ENCODE measurements at regions not wholly inside any gene's neighbourhood (a gene's known extent, or its start where the extent isn't known, plus 50 kb on each side); places are given as distances from the start of the nearest gene placed in this dataset.
"Not testable (repeated sequence)": the region's sequence is repeated elsewhere in the genome, so short reads cannot be mapped to it uniquely, and the experiment has no call there.

DNA sequence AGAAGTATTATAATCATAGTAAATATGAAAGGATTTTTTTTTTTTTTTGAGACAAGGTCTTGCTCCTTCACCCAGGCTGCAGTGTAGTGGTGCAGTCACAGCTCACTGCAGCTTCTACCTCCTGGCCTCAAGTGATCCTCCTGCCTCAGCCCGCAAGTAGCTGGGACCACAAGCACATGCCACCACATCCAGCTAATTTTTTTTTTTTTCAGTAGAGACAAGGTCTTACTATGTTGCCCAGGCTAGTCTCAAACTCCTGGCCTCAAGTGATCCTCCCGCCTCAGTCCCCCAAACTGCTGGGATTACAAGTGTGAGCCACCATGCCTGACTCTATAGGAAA, 86.2 kb upstream of the FOXN2 start:
- no peak for DNase-seq

DNA sequence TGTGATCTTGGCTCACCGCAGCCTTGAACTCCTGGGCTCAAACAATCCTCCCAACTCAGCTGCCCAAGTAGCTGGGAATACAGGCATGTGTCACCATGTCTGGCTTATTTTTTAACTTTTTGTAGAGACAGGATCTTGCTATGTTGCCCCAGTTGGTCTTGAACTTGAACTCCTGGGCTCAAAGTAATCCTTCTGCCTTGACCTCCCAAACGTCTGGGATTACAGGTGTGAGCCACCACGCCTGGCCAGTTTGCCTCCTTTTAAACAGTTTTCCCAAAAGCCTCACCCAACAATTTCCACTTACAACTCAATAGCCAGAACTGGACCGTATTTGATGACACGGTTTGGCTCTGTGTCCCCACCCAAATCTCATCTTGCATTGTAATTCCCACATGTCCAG, 85.4 kb upstream of the FOXN2 start:
- no peak for DNase-seq

DNA sequence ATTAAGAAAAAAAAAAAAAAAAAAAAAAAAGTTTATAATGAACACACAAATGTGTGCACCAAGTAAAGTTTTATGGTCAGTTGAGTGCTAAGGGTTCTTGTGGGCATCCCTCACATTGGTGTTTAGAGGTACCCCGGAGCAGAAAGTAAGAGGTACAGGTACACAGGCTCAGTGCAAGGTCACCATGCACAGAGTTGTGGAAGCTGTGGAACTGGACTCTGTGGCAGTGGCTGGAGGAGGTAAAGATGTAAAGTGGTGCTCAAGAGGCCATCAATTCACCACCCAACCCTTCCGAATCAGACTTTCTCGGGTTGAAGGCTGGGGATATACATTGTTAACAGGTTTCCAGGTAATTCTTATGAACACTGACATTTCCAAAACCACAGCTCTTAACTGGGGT, 83.6 kb upstream of the FOXN2 start:
- no peak for DNase-seq

DNA sequence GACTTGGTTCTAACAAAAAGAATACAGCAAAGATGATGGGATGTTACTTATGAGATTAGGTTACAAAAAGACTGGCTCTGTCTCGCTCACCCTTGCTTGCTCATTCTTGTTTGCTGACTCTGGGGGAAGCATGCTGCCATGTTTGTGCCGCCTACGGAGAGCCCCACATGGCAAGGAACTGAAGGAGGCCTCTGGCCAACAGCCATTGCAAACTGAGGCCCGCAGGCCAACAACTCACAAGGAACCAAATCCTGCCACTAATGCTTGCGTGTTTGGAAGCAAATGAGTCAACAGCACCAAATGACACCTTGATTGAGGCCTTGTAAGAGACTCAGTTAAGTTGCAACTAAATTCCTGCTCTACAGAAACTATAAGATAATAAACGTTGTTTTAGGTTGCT, 82.1 kb upstream of the FOXN2 start:
- DNase-seq, result no peak

DNA sequence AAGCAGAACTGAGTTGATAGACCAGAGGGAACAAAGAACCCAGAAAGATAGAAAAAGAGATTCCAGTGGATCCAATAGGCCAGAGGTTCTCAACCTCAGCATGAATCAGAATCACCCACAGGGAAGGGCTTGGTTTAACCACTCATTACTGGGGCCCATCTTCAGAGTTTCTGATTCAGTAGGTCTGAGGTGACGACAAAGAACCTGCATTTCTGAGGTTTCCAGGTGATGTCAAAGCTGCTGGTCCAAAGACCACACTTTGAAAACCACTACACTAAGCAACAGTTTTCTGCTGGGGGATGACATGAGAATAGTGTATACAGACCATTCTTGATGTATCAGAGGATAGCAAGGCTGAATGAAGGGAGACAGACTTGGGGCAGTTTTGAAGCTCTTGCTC, 81.5 kb upstream of the FOXN2 start:
- DNase-seq, result no peak

DNA sequence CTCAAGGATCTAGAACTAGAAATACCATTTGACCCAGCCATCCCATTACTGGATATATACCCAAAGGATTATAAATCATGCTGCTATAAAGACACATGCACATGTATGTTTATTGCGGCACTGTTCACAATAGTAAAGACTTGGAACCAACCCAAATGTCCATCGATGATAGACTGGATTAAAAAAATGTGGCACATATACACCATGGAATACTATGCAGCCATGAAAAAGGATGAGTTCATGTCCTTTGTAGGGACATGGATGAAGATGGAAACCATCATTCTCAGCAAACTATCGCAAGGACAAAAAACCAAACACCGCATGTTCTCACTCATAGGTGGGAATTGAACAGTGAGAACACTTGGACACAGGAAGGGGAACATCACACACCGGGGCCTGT, 80.7 kb upstream of the FOXN2 start:
- not testable (repeated sequence) for DNase-seq

DNA sequence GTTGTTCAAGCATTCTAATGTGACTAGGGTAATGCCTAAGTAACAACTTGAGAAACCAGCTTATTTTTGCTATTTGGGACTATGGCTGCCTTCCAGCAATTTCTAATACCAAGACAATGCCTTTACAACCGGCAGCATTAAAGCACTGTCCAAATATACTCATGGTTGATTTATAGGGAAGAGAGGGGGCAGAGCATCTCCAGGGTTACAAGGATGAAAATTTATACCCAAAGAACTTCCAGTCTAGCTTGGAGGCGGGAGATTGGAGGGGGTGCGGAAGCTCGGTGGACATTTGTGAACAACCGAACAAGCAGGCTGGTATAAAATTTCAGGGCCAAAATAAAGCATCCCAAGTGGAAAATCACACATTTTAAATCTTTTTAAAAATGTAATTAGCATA, 79.4 kb upstream of the FOXN2 start:
- DNase-seq, result no peak

DNA sequence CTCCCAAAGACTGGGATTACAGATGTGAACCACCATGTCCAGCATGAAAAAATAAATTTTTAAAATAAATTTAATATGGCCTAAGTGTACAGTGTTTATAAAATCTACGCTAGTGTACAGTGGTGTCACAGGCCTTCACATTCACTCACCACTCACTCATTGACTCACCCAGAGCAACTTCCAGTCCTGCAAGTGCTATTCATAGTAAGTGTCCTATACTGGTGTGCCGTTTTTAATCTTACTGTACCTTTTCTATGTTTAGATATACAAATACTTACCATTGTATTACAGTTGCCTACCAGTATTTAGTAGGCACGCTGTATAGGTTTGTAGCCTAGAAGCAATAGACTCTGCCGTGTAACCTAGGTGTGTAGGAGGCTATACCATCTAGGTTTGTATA, 76.1 kb upstream of the FOXN2 start:
- DNase-seq, result no peak

DNA sequence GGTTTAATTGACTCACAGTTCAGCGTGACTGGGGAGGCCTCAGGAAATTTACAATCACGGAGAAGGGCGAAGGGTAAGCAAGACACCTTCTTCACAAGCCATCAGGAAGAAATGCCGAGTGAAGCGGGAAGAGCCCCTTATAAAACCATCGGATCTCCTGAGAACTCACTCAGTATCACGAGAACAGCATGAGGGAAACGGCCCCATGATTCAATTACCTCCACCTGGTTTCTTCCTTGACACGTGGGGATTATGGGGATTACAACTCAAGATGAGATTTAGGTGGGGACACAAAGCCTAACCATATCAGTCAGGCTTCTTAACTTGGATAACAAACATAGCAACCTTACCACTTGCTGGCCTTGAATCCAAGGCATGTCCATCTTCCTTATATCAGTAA, 73.6 kb upstream of the FOXN2 start:
- no peak for DNase-seq

DNA sequence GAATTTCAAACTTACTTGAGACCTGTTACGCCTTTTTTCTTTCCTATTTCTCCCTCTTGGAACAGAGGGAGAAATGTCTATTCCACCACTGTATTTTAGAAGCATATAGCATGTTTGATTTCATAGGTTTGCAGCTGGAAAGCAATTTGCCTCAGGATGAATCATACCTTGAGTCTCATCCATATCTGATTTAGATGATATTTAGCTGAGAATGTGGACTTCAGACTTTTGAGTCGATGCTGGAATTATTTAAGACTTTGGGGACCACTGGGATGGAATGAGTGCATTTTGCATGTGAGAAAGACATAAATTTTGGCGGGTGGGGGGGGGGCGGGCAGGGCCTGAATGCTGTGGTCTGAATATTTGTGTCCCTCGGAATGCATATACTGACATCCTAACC, 67.3 kb upstream of the FOXN2 start:
- DNase-seq, result no peak

DNA sequence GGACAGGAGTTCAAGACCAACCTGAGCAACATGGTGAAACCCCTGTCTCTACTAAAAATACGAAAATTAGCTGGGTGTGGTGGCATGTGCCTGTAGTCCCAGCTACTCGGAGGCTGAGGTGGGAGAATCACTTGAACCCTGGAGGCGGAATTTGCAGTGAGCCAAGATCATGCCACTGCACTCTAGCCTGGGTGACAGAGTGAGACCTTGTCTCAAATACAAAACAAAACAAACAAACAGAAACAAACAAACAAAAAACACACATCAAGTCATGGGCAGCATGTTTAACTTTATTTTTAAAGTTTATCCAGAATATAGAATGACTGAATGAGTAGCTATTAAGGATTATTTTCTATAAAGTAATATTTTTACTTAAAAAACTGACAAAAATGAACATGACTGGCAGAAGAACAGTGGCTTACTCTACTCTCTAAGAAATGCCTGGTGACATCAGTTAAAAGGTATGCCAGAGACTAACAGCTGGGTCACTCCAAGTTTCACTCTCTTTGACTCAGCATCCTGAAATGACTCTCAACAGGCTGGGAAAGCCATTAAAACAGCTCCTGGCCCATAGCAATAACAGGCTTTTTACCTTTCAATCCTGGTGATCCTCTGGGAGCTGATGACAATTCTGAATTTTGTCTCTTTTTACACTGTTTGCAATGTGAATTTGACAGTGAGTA, 66.1 kb upstream of the FOXN2 start:
- no peak for DNase-seq

DNA sequence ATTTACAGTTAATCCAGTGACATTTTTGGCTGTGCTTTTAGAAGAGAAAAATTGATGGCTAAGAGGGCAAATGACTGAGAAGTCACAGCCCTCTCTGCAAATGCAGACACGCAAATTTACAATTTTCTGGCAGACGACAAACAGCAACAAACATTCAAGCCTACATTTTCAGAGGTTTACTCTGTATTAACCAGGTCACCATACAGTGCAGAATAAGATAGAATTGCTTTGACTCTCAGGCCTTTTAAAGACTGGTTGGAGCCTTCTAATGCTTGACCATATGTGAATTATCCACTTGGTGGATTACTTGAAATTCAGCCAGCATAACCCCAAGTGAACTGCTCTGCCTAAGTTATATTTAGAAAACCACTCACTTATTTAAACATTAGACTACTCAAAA, 65.5 kb upstream of the FOXN2 start:
- no peak for DNase-seq

DNA sequence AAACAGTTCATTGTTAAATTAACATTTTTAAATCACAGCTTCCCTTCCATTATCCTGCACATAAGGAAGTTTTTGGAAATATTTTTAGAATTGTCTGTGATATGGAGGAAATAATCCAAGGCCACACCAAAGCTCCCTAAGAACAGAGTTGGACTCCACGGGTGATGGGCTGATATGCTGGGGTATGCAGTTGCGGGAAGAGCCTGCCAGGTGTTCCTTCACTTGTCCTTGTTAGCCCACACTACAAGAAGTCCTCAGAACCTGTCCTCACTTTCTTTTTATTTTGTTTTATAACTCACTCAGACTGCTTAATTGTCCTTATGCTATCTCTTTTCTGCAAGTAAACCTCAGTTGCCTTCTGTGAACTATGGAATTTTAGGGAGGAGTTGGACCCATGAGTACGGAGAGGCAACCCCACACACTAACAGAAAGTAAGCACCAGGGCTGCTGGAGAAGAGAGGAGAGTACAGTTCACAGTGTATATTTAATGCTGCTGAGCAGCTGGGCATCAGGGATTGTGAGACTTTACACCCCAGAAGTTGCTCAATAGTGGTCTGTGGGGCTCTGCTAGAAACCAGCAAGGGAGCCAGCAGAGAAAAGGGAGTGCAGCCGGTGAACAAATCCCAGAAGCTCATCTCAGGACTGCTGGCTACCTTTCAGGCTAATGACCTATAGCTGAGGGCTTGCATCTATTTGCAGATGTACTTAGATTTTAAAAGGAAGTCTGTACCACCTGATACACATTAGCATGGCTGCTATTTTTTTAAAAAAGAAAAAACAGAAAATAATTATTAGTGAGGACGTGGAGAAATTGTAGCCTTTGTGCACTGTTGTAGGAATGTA, 64.6 kb upstream of the FOXN2 start:
- DNase-seq, result no peak

DNA sequence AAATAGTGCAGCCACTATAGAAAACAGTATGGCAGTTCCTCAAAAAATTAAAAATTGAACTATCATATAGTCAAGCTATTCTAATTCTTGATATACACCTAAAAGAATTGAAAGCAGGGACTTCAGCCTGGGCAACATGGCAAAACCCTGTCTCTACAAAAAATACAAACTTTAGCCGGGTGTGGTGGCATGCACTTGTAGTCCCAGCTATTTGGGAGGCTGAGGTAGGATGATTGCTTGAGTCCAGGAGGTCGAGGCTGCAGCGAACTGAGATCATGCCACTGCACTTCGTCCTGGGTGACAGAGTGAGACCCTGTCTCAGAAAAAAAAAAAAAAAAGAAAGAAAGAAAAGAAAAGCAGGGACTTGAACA, 64.0 kb upstream of the FOXN2 start:
- no peak for DNase-seq

DNA sequence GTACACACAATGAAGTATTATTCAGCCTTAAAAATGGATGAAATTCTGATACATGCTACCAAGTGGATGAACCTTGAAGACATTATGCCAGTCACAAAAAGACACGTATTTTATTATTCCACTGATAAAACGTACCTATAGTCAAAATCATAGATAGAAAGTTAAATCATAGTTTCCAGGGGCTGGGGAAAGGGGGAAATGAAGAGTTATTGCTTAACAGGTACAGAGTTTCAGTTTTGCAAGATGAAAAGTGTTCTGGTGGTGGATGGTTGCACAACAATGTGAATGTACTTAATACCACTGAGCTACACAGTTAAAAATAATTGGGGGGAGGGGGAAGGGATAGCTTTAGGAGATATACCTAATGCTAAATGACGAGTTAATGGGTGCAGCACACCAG, 63.5 kb upstream of the FOXN2 start:
- no peak for DNase-seq

DNA sequence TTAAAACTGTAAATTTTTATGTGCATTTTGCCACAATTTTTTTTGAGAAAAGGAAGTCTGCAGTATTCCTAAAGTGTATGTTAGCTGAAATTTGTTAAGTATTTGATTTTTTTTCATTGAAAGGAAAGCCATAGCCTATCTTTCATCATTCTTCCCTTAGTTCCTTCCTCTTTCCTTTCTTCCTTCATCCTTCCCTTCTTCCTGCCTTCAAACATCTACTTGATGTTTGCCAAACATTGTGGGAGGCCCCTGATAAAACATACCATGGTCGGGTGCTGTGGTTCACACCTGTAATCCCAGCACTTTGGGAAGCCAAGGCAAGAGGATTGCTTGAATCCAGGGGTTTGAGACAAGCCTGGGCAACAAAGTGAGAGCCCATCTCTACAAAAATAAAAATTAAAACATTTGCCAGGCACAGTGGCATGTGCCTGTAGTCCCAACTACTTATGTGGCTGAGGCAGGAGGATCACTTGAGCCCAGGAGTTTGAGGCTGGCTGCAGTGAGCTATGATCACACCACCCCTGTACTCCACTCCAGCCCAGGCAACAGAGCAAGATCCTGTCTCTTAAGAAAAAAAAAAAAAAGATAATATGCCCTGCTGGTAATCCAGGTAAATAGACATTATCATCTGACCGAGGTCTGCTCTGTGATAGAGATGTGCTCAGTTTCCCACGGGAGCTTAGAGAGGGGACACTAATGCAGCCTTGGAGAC, 62.9 kb upstream of the FOXN2 start:
- DNase-seq, result no peak

DNA sequence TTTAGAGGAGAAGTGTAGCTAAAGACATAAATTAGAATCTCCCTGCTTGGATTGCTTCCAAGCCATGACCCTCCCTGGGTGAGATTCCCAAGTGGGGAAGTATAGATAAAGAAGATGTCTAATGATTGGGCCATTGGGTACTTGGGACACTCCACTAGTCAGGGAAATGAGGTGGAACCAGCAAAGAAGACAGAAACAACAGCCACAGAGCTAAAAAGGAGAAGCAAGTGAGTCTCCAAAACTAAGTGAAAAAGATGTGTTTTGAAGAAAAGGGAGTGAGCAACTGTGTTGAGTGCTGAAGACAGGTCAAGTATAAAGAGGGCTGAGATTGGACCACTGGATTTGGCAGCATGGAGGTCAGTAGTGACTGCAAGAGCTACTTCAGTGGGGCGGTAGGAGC, 61.2 kb upstream of the FOXN2 start:
- no peak for DNase-seq

DNA sequence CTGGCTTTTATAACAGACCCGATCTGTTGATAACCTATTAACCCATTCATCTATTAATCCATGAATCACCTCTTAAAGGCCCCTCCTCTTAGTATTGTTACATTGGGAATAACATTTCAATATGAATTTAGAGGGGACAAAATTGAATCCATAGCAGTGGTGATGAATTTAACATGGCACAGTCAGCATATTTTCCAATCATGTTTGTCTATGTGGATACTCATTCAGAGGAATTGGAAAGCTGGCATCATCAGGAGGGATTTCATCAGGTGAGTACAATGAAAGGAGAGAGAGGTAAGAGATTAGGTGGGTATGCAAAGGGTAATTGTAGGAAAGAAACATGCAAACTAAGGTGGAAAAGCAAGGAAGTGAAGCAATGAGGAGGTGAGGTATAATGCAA, 59.6 kb upstream of the FOXN2 start:
- DNase-seq, result no peak

DNA sequence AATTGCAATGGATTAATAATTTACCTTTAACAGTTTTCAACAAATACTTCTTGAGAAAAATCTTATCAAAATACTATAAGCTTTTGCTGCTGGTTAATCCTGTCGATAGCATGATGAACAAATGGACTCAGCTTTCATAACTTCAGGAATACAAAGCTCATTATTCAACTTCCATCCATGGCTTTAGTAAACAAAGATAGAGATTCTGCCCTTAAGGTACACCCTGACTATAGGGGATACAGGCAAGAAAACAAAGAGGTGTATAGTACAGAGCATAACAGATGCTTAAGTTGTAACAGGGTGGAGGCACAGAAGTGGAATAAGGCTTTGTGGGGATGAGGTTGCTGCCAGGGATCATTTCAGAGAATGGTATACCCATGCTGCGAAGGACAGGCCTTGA, 57.0 kb upstream of the FOXN2 start:
- DNase-seq, result no peak

DNA sequence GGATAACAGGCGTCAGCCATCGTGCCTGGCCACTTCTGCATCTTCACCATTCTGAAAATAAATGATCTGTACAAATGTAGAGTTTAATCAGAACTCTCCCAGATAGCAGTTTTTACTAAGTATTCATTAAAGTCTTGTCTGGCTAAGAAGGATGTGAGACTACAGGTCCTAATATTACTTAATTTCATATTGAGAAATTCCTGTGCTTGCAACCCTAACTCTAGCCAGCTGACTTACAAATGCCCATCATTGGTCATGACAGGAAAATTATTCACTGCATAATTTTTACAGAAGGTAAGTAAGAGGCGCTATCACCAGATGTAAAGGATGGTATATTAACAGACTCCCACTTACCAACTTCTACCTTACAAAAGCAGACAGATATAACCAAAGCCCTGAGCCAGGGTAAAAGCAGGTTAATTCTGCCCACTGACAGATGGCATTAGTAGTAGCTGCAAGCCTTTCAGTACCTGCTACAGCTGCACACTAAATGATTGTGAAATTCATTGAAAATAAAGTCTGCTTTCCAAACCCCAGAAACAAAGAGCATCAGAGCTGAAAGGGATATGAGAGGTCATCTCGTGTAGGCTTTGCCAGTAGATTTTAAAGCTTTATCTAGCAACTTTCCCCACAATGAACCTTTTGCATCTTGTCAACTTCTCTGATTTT, 55.9 kb upstream of the FOXN2 start:
- DNase-seq, result no peak

DNA sequence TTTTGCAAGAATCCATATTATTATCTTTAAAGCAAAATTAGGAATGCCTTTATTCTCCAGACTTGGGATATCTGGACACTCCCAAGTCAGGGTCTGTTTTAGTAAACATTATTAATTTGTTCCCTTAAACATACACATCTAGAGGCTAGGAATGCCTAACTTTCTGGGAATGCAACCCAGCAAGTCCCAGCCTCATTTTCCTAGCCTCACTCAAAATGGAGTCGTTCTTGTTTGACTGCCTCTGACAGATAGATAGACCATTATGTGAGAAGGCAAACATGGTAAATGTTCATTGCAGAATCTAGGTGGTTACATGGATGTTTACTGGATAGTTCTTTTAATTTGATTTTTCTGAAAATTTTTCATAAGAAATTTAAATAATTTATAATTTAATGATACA, 54.7 kb upstream of the FOXN2 start:
- DNase-seq, result no peak

DNA sequence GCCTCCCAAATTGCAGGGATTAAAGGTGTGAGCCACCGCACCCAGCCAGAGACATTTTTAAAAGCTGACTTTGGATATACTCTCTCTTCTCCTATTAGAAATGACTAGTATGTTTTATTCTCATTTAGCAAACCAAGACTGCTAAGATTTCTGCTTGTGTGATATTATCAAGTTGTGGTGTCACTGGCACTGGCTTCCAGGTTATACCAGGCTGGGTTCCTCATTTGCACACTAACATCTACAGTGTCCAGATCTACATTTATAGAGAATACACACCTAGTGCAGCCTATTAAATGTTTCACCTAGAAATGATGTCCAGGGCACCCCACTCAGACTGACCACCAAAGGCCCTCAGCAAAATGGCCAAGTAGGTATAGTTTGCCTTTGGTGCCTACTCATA, 49.9 kb upstream of the FOXN2 start:
- no peak for DNase-seq
